AG10803 (cell line): ENCODE measurements at regions not wholly inside any gene's neighbourhood (a gene's known extent, or its start where the extent isn't known, plus 50 kb on each side); places are given as distances from the start of the nearest gene placed in this dataset.

Experiments
- DNase-seq: peaks from one replicate; pipeline ENCODE4 v3.0.0; 2010; ENCODE audit warnings: low read depth
- H3K4me3 ChIP-seq: 2 replicates; pipeline ENCODE4 v1.5.1; 2011; ENCODE audit warnings: mild to moderate bottlenecking, low read length, control low read depth
- TF ChIP-seq, protein P1 (sequence below): conservative IDR thresholded peaks from 2 replicates; pipeline ENCODE4 v1.5.1; 2011; ENCODE audit warnings: mild to moderate bottlenecking, low read length, control low read depth, inconsistent platforms

DNA sequence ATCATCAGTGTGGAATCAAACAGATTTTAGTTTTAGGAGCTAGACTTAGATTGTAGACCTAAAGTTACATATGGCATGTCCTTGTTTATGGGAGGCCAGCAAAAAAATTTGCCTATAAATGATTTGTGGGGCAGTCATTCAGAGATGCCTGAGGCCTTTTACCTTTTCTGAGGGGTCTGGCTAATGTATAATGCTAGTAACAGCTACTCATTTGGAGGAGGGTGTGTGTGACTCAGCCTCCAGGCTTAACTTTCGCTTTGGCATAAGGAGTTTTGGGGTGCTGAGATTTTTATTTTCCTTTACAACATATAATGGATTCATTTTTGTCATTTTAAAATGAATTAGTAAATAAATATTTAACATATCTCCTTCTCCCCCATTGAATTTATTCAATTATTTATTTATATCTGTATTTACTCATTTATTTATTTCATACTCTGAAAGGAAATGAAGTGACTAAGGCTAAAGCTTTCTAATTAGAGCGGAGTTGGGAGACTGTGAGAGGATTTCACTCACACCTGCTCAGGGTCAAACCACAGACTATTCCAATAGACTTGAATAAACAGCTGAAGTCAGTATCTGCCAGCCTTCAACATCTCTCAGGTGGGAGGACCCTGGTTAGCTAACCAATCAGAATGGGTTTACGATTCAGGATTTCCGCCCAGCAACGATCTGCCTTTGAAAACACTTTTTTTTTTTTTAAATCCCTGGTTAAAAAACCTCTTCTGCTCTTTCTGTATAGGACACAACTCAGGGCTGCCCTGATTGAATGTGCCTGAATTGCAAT, 487.5 kb upstream of the SGCD start:
- TF ChIP-seq, protein P1, sequence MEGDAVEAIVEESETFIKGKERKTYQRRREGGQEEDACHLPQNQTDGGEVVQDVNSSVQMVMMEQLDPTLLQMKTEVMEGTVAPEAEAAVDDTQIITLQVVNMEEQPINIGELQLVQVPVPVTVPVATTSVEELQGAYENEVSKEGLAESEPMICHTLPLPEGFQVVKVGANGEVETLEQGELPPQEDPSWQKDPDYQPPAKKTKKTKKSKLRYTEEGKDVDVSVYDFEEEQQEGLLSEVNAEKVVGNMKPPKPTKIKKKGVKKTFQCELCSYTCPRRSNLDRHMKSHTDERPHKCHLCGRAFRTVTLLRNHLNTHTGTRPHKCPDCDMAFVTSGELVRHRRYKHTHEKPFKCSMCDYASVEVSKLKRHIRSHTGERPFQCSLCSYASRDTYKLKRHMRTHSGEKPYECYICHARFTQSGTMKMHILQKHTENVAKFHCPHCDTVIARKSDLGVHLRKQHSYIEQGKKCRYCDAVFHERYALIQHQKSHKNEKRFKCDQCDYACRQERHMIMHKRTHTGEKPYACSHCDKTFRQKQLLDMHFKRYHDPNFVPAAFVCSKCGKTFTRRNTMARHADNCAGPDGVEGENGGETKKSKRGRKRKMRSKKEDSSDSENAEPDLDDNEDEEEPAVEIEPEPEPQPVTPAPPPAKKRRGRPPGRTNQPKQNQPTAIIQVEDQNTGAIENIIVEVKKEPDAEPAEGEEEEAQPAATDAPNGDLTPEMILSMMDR, result no peak
- no peak for DNase-seq
- no peak overlapping the region for H3K4me3 ChIP-seq

DNA sequence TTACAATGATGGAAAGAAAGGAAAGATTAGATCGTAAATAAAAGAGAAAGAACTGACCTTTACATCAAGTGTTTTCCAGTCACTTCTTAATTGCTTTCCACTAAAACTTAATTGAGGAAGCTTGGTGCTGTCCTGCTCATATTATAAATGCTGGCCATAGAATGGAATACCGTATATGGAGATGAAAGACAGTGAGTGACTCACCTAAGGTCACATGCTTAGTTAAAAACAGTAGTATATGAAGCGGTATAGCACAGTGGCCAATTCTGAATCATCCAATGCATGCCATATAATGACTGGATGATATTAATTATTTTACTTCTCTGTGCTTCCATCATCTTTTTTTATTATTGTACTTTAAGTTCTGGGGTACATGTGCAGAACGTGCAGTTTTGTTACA, 482.4 kb upstream of the SGCD start:
- no peak for DNase-seq
- TF ChIP-seq, protein P1, result no peak
- H3K4me3 ChIP-seq, result no peak overlapping the region

DNA sequence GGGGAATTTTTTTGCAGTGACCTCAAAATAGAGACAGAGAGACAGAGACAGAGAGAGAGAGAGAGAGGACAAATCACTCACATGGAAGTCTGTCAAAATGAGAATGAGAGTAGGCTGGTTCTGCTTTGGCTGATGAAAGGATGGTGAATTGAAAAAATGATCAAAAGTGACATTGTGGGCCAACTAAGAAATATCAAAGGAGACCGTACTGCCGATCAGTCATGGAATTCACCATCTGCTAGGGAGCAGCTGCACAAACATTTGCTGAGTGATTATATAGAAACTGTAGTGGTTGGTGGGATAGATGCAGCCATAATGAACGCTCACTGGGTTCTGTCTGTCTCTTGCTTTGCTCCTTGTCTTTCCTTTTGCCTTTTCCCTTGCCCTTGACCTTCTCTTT, 476.6 kb upstream of the SGCD start:
- no peak for DNase-seq
- TF ChIP-seq, protein P1, result no peak

DNA sequence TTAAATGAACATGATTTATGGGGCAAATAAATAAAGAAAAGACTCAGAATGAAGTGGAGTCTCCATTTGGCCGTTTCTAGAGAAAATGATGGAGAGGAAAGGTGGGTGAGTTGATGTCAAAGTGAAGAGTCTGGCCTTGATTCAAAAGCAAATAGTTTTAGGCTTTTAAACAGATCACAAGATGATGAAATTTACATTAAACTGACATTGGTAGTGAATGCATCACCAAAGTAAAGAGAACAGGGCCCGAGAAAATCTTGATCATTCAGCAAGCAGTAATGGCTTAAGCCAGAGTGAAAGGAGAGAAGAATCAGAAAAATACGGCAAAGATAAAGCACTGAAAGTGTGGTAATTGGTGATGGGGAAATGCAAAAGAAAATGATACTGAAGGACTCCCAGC, 460.0 kb upstream of the SGCD start:
- TF ChIP-seq, protein P1, result no peak

More for the DNA sequence above, 476.6 kb upstream of the SGCD start:
- H3K4me3 ChIP-seq, result no peak overlapping the region

DNA sequence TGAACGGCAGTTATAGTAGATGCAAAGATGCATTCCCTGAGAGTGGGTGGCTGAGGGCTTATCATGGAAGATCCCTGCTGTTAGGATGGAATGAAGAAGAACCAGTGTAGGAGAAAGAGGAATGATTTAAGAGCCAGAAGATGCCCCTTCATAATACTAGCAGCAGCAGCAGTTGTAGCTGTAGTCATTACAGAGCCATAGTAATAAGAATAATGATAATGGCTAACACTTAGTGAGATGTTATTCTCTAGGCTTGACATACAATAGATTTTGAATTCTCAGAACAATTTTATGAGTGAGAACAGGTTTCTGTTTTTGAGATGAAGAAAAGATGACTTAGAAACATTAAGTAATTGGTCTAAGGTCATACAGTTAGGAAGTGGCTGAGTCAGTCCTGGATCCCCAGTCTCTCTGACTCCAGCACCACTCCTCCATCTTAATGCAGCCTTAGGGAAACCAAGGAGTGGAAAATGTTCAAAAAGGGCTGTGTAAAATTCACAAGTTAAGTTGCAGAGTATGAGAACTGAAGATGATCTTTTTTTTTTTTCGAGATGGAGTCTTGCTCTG, 459.4 kb upstream of the SGCD start:
- DNase-seq, result no peak

More for the DNA sequence above, 460.0 kb upstream of the SGCD start:
- no peak overlapping the region for H3K4me3 ChIP-seq
- peak; percentile 9 for DNase-seq

DNA sequence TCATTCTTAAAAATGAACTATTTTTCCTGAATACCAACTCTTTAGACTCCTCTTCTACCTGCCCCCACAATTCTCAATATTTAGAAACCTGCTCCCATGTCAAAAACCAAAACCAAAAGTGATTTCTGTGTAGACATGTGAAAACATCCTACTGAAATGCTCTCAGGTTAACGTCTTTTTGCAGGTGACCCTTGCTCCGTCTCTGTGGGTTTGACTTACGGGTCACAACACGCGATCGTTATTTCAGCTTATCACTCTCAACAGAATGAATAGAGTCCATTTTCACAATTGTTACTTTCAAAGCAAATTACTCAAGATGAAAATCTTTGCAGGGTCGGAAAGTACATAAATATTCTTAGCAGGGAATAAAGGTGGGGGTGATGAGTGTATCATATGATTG, 456.3 kb upstream of the SGCD start:
- no peak overlapping the region for H3K4me3 ChIP-seq
- TF ChIP-seq, protein P1, result no peak
- no peak for DNase-seq

More for the DNA sequence above, 459.4 kb upstream of the SGCD start:
- H3K4me3 ChIP-seq, result no peak overlapping the region
- TF ChIP-seq, protein P1, result no peak

DNA sequence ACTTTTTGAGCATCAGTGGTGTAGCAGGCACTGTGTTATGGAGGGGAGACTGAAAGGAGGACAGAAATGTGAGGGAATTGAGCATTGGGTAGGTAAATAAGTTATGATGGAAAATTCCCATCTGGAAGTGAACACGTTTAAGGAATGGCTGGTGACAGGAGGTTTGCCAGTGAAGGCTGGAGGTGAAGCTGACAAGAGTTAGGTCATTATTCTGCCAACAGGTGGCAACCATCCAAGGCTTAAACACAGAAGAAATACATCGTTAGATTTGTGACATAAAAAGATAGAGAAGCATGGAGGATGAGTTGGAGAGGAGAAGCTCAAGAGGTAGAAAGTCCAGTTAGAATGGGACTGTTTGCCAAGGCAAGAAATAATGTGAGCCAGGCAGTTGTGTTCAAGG, 455.3 kb upstream of the SGCD start:
- TF ChIP-seq, protein P1, result no peak

More for the DNA sequence above, 455.3 kb upstream of the SGCD start:
- DNase-seq, result no peak
- no peak overlapping the region for H3K4me3 ChIP-seq
